ENCODE measurements at regions not wholly inside any gene's neighbourhood (a gene's known extent, or its start where the extent isn't known, plus 50 kb on each side); places are given as distances from the start of the nearest gene placed in this dataset.

- H3K4me3 Mint-ChIP-seq = no peak overlapping the region
- H3K27ac Mint-ChIP-seq = no peak overlapping the region
- peaks cover 7% of the 10 kb centered on the region for H3K27me3 Mint-ChIP-seq
- H3K9me3 Mint-ChIP-seq (ENCODE audit: low read depth) = peaks cover 19% of the 10 kb centered on the region
- H3K4me1 Mint-ChIP-seq (ENCODE audit: low read depth) = no peaks in the 10 kb centered on the region
- peaks cover 2% of the 10 kb centered on the region for H3K36me3 Mint-ChIP-seq
Measured at GRCh38 chr9:108684288-108685025, 171.3 kb downstream of the ACTL7B start.

GRCh38 chr9:108683245-108683644 lies 172.5 kb downstream of the ACTL7B start:
- H3K4me3 Mint-ChIP-seq = no peak overlapping the region
- H3K36me3 Mint-ChIP-seq = peaks cover 2% of the 10 kb centered on the region
- no peaks in the 10 kb centered on the region for H3K4me1 Mint-ChIP-seq (ENCODE audit: low read depth)
- no peak overlapping the region for H3K27ac Mint-ChIP-seq
- peaks cover 16% of the 10 kb centered on the region for H3K9me3 Mint-ChIP-seq (ENCODE audit: low read depth)
- peaks cover 8% of the 10 kb centered on the region for H3K27me3 Mint-ChIP-seq

- no peak overlapping the region for H3K4me3 Mint-ChIP-seq
- peaks cover 8% of the 10 kb centered on the region for H3K27me3 Mint-ChIP-seq
- H3K4me1 Mint-ChIP-seq (ENCODE audit: low read depth) = no peaks in the 10 kb centered on the region
- H3K9me3 Mint-ChIP-seq (ENCODE audit: low read depth) = peaks cover 11% of the 10 kb centered on the region
- no peaks in the 10 kb centered on the region for H3K36me3 Mint-ChIP-seq
- H3K27ac Mint-ChIP-seq = no peak overlapping the region
Measured at GRCh38 chr9:108681851-108682590, 173.8 kb downstream of the ACTL7B start.

- Mint-ChIP-seq H3K4me3 (no peak overlapping the region), H3K27ac (no peak overlapping the region), H3K27me3 (peaks cover 8% of the 10 kb centered on the region), H3K4me1 (ENCODE audit: low read depth) (no peaks in the 10 kb centered on the region), H3K36me3 (no peaks in the 10 kb centered on the region), H3K9me3 (ENCODE audit: low read depth) (peaks cover 7% of the 10 kb centered on the region)
Measured at GRCh38 chr9:108680946-108681345, 174.8 kb downstream of the ACTL7B start.

GRCh38 chr9:108677776-108678175 lies 178.0 kb downstream of the ACTL7B start:
- H3K9me3 Mint-ChIP-seq (ENCODE audit: low read depth) = no peaks in the 10 kb centered on the region
- H3K27me3 Mint-ChIP-seq = peaks cover 3% of the 10 kb centered on the region
- no peak overlapping the region for H3K27ac Mint-ChIP-seq
- no peaks in the 10 kb centered on the region for H3K36me3 Mint-ChIP-seq
- no peak overlapping the region for H3K4me3 Mint-ChIP-seq
- no peaks in the 10 kb centered on the region for H3K4me1 Mint-ChIP-seq (ENCODE audit: low read depth)

- peaks cover 3% of the 10 kb centered on the region for H3K27me3 Mint-ChIP-seq
- H3K36me3 Mint-ChIP-seq = no peaks in the 10 kb centered on the region
- H3K4me1 Mint-ChIP-seq (ENCODE audit: low read depth) = no peaks in the 10 kb centered on the region
- H3K4me3 Mint-ChIP-seq = no peak overlapping the region
- H3K9me3 Mint-ChIP-seq (ENCODE audit: low read depth) = no peaks in the 10 kb centered on the region
- no peak overlapping the region for H3K27ac Mint-ChIP-seq
Measured at GRCh38 chr9:108676355-108676754, 179.4 kb downstream of the ACTL7B start.

GRCh38 chr9:108675708-108676107 lies 180.1 kb downstream of the ACTL7B start:
- Mint-ChIP-seq H3K27me3 (peaks cover 1% of the 10 kb centered on the region), H3K4me3 (no peak overlapping the region), H3K9me3 (ENCODE audit: low read depth) (no peaks in the 10 kb centered on the region)

GRCh38 chr9:108674766-108675530 lies 180.8 kb downstream of the ACTL7B start:
- H3K27ac Mint-ChIP-seq = no peak overlapping the region
- no peaks in the 10 kb centered on the region for H3K36me3 Mint-ChIP-seq
- H3K9me3 Mint-ChIP-seq (ENCODE audit: low read depth) = no peaks in the 10 kb centered on the region
- no peak overlapping the region for H3K4me3 Mint-ChIP-seq
- peaks cover 1% of the 10 kb centered on the region for H3K27me3 Mint-ChIP-seq
- H3K4me1 Mint-ChIP-seq (ENCODE audit: low read depth) = no peaks in the 10 kb centered on the region

More at GRCh38 chr9:108675708-108676107, 180.1 kb downstream of the ACTL7B start:
- H3K4me1 Mint-ChIP-seq (ENCODE audit: low read depth) = no peaks in the 10 kb centered on the region
- no peaks in the 10 kb centered on the region for H3K36me3 Mint-ChIP-seq
- H3K27ac Mint-ChIP-seq = no peak overlapping the region

- no peaks in the 10 kb centered on the region for H3K36me3 Mint-ChIP-seq
- H3K27me3 Mint-ChIP-seq = no peaks in the 10 kb centered on the region
- no peak overlapping the region for H3K4me3 Mint-ChIP-seq
- H3K9me3 Mint-ChIP-seq (ENCODE audit: low read depth) = no peaks in the 10 kb centered on the region
- no peaks in the 10 kb centered on the region for H3K4me1 Mint-ChIP-seq (ENCODE audit: low read depth)
- no peak overlapping the region for H3K27ac Mint-ChIP-seq
Measured at GRCh38 chr9:108673386-108673785, 182.4 kb downstream of the ACTL7B start.

GRCh38 chr9:108672475-108673190 lies 183.2 kb downstream of the ACTL7B start:
- Mint-ChIP-seq H3K27ac (no peak overlapping the region), H3K4me3 (no peak overlapping the region), H3K4me1 (ENCODE audit: low read depth) (no peaks in the 10 kb centered on the region), H3K27me3 (no peaks in the 10 kb centered on the region), H3K9me3 (ENCODE audit: low read depth) (no peaks in the 10 kb centered on the region), H3K36me3 (no peaks in the 10 kb centered on the region)

GRCh38 chr9:108671794-108672193 lies 184.0 kb downstream of the ACTL7B start:
- no peaks in the 10 kb centered on the region for H3K27me3 Mint-ChIP-seq
- H3K9me3 Mint-ChIP-seq (ENCODE audit: low read depth) = no peaks in the 10 kb centered on the region
- H3K4me3 Mint-ChIP-seq = no peak overlapping the region
- no peak overlapping the region for H3K27ac Mint-ChIP-seq
- no peaks in the 10 kb centered on the region for H3K36me3 Mint-ChIP-seq
- H3K4me1 Mint-ChIP-seq (ENCODE audit: low read depth) = no peaks in the 10 kb centered on the region

GRCh38 chr9:108671176-108671575 lies 184.6 kb downstream of the ACTL7B start:
- no peaks in the 10 kb centered on the region for H3K4me1 Mint-ChIP-seq (ENCODE audit: low read depth)
- H3K27me3 Mint-ChIP-seq = no peaks in the 10 kb centered on the region
- no peaks in the 10 kb centered on the region for H3K36me3 Mint-ChIP-seq
- H3K27ac Mint-ChIP-seq = no peak overlapping the region
- H3K9me3 Mint-ChIP-seq (ENCODE audit: low read depth) = no peaks in the 10 kb centered on the region
- no peak overlapping the region for H3K4me3 Mint-ChIP-seq

GRCh38 chr9:108668938-108669335 lies 186.8 kb downstream of the ACTL7B start:
- no peaks in the 10 kb centered on the region for H3K4me1 Mint-ChIP-seq (ENCODE audit: low read depth)
- no peak overlapping the region for H3K4me3 Mint-ChIP-seq
- H3K9me3 Mint-ChIP-seq (ENCODE audit: low read depth) = no peaks in the 10 kb centered on the region

GRCh38 chr9:108668191-108668937 lies 187.4 kb downstream of the ACTL7B start:
- Mint-ChIP-seq H3K4me1 (ENCODE audit: low read depth) (no peaks in the 10 kb centered on the region), H3K4me3 (no peak overlapping the region), H3K27ac (no peak overlapping the region), H3K36me3 (no peaks in the 10 kb centered on the region), H3K27me3 (no peaks in the 10 kb centered on the region), H3K9me3 (ENCODE audit: low read depth) (no peaks in the 10 kb centered on the region)

More at GRCh38 chr9:108668938-108669335, 186.8 kb downstream of the ACTL7B start:
- Mint-ChIP-seq H3K27me3 (no peaks in the 10 kb centered on the region), H3K36me3 (no peaks in the 10 kb centered on the region), H3K27ac (no peak overlapping the region)

Data from activated naive CD8-positive, alpha-beta T cell (primary cell).